HuH-7.5 (cell line): ENCODE measurements at regions not wholly inside any gene's neighbourhood (a gene's known extent, or its start where the extent isn't known, plus 50 kb on each side); places are given as distances from the start of the nearest gene placed in this dataset.
"Not testable (repeated sequence)": the region's sequence is repeated elsewhere in the genome, so short reads cannot be mapped to it uniquely, and the experiment has no call there.

ENCODE experiments used
- DNase-seq: peaks from one replicate; pipeline ENCODE4 v3.0.0; 2011; ENCODE audit warnings: low spot score

DNA sequence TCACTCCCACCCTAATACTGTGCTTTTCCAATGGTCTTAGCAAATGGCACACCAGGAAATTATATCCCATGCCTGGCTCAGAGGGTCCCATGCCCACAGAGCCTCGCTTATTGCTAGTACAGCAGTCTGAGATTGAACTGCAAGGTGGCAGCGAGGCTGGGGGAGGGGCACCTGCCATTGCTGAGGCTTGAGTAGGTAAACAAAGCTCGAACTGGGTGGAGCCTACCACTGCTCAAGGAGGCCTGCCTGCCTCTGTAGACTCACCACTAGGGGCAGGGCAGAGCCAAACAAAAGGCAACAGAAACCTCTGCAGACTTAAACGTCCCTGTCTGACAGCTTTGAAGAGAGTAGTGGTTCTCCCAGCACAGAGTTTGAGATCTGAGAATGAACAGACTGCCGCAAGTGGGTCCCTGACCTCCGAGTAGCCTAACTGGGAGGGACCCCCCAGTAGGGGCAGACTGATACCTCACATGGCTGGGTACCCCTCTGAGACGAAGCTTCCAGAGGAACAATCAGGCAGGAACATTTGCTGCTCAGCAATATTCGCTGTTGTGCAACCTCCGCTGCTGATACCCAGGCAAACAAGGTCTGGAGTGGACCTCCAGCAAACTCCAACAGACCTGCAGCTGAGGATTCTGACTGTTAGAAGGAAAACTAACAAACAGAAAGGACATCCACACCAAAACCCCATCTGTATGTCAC lies 150.7 kb upstream of the FOXA2 start:
- DNase-seq: not testable (repeated sequence)

GRCh38 chr20:22740829-22741228 lies 156.5 kb upstream of the FOXA2 start:
- DNase-seq: no peak

GRCh38 chr20:22744341-22745193 lies 160.2 kb upstream of the FOXA2 start:
- DNase-seq: no peak

DNA sequence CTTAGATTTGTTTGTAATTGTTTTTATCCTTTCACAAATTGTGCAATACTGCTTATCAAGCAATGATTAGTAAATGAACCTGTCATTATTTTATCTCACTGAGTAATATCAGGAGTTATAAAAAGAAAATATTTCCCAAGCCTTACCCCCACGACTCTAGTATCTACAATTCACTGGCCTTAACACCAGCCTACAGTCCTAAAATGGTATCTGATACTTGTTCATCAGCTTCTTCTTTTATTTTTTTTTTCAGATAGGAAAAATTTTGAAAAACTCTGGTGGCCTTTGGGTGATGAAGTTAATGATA lies 160.8 kb upstream of the FOXA2 start:
- no peak for DNase-seq

DNA sequence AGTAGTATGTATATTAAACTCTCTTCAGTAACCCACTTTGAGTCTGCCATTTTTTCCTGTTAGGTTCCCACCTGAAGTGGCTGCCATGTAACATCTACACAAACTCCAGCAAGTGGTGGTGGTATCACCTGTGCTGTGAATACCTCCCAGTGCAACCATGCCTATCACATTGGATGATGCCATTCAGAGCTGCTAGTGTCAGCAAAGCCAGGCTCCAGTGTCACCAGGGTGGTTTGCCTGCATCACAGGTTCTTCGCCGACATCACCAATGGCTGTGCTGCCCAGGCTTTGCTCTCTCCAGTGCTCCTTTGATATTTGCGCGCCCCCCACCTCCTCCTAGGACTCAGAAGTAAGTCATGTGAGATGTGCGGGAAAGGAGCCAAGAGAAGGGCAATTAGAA lies 162.6 kb upstream of the FOXA2 start:
- no peak for DNase-seq

DNA sequence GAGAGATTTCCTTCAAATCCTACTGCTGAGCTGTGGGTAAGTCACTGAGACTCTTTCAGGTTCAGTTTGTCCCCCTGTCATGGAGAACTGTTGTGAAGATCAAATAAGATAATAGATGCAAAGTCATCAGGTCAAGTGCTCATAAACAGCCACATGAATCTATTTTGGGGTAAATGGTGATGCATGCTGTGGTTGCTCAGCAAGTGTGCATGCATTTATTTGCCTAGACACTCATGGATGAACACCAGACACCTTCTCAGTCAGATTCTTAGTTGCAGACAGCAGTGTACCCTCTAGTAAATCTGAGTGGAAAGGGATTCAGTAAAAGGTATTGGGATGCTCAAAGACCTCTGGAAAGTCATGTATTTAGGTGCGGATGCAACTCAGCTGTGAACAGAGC lies 168.0 kb upstream of the FOXA2 start:
- DNase-seq: no peak

GRCh38 chr20:22757424-22758183 lies 173.2 kb upstream of the FOXA2 start:
- no peak for DNase-seq

DNA sequence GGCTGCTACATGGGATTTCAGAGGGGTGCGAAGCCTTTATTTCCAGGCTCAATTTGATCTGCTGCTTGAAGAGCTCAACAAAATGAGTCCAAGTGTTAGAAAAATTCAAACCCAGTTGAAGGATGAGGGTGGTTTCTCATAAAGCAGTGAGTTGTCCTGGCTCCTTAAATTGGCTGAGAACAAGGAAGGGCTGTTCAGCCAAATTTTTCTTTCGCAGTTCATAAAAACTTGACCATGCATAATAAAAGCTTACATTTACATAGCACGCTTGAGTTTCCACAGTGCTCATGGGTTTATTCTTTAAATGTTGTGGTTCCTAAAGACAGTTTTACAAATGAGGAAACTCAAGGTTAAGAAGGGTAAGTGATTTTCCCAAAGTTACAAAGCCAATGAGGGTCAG lies 174.4 kb upstream of the FOXA2 start:
- no peak for DNase-seq

GRCh38 chr20:22762576-22763256 lies 178.3 kb upstream of the FOXA2 start:
- DNase-seq: no peak

- DNase-seq: no peak
These were observed 179.0 kb upstream of the FOXA2 start for GRCh38 chr20:22763257-22763906.

DNA sequence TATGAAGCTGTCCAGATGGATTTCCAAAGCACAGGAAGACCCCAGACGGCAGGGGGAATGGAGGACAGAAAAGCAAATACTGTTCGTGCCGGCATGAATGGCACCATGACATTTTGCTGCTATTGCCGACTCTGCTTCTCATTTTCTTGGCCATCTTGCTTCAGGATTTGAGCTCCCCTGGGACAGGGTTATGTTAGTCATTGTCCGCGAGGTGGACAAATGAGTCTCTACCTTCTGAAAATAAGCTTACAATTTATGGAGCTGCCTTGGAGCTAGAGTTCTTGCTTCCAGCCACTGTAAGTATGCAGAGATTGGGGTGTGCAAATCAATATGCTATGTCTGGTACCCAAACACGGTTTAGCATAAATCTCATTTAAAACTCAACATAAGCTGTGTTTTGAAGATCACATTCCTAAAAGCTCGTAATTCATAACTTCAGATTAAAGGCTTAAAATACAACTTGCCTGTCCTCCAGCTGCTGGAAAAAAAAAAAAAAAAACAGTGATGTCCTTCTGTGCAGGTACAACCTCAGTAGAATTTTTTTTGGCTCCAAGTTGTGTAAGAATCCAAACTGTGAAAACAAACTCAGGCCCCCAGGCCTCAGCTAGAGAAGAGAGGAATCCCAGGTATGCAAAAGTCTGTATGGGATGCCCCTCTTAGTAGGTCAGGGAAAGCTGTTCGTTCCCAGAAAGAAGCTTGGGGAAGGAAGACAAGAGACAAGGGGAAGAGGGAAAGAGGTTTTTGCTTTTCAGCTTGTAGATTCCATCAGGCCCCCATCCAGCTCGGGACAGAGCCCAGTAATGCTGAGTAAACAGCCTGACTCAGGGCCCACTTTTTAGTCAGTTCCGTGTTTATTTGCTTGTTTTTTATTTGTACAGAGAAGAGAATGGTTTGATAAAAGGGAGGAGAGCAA lies 184.2 kb upstream of the FOXA2 start:
- no peak for DNase-seq

GRCh38 chr20:22770241-22770800 lies 185.9 kb upstream of the FOXA2 start:
- DNase-seq: no peak

GRCh38 chr20:22771706-22772105 lies 187.3 kb upstream of the FOXA2 start:
- no peak for DNase-seq

DNA sequence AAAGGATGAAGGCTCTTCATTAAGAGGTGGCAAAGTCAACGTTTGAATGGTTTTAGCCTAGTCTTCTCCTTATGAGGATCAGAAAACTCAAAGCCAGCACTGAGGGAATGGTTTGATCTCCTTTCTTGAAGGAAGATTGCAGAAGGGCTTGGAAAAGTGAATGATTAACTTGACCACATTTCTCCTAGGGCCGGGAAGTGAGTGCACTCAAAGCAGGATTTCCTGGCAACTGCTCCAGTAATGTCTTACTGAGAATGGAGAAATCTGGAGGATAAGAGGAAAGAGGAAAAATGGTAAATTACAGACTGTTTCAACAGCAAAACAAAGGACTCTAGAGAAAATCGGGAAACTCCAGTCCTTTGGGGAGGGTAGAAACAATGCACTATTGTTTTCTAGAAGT lies 189.0 kb upstream of the FOXA2 start:
- DNase-seq: no peak

- DNase-seq: no peak
These were observed 190.9 kb upstream of the FOXA2 start for GRCh38 chr20:22775256-22775655.

DNA sequence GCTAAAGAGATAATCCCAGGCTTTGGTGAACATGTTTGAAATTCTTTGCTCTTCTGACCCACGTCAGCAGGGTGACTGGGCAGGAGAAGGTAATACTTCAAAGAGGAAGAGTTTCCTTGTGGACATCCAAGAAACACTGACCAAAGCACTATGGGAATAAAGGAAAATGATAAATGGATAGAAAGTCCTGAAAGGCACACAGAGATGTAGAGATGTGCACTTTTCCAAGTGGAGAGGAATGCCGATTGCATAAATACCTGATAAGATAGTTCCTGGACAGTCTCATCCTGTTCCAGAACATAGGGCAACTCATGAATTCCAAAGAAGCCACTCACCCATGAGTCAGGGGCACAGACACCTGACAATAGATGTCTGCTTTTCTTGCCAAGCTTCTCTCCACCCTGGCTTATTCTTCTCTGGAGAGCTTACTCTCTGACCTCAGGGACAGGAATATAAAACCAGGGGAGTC lies 191.3 kb upstream of the FOXA2 start:
- no peak for DNase-seq

- DNase-seq: no peak
These were observed 192.0 kb upstream of the FOXA2 start for GRCh38 chr20:22776369-22776768.

DNA sequence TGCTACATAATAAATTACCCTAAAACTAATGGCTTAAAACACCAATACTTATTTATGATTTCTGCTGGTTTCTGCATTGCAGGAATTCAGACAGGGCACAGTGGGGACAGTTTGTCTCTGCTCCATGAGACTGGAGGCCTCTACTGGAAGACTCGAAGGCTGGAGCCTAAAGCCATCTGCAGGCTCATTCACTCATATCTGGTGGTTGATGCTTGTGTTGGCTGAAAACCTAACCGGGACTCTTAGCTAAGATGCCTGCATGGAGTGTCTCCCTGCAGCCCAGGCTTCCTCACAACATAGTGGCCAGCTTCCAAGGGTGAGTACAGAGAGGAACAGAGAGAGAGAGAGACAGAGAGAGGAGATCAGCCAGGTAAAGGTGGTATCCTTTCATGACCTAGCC lies 195.5 kb upstream of the FOXA2 start:
- DNase-seq: no peak

DNA sequence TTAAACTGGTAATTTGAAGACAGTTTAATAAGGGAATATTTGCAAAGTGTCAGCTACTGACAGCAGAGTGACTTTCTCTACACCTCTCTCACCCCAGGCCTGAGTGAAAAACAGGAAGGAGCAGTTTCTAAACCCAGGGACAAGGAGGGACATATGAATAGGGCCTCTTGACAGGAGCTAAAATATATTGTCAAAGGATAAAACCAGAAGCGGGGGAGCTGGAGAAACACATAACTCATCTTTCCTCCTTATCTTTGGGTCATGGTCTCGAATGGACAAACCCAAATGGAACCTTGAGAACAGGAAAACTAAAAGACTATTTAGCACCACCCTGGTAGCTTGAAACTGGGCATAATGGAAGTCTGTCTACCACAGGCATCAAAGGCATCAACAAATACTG lies 197.5 kb upstream of the FOXA2 start:
- DNase-seq: no peak

- no peak for DNase-seq
These were observed 205.3 kb upstream of the FOXA2 start for GRCh38 chr20:22789676-22790075.
